22Rv1 (cell line): ENCODE measurements at regions not wholly inside any gene's neighbourhood (a gene's known extent, or its start where the extent isn't known, plus 50 kb on each side); places are given as distances from the start of the nearest gene placed in this dataset.

Source experiments
- ZFX ChIP-seq: fragments of 450-650 bp; IDR thresholded peaks from 2 replicates; pipeline ENCODE4 v1.6.1; 2017; ENCODE audit warnings: antibody characterized with exemption, borderline replicate concordance
- TF ChIP-seq, protein P1 (sequence below): fragments of 450-650 bp; IDR thresholded peaks from 2 replicates; pipeline ENCODE4 v1.5.1; 2017; ENCODE audit warnings: mild to moderate bottlenecking

DNA sequence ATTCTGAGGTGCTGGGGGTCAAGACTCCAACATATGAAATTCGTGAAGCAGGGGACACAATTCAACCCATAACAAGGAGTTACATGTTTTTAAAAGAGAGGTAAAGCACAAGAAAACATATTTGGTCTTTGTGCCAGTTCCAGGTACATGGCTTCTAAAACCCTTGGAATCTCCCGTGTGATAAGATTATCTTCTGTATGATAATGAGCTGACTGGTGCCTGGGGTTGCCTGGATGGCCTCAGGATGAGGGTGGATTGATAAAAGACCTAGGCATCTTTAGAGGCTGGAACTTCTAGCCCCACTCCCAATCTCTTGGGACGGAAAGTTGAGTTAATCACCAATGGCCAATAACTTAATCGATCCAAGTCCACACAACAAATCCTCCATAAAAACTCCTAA is 87.0 kb downstream of the FAM217A start:
- TF ChIP-seq, protein P1, sequence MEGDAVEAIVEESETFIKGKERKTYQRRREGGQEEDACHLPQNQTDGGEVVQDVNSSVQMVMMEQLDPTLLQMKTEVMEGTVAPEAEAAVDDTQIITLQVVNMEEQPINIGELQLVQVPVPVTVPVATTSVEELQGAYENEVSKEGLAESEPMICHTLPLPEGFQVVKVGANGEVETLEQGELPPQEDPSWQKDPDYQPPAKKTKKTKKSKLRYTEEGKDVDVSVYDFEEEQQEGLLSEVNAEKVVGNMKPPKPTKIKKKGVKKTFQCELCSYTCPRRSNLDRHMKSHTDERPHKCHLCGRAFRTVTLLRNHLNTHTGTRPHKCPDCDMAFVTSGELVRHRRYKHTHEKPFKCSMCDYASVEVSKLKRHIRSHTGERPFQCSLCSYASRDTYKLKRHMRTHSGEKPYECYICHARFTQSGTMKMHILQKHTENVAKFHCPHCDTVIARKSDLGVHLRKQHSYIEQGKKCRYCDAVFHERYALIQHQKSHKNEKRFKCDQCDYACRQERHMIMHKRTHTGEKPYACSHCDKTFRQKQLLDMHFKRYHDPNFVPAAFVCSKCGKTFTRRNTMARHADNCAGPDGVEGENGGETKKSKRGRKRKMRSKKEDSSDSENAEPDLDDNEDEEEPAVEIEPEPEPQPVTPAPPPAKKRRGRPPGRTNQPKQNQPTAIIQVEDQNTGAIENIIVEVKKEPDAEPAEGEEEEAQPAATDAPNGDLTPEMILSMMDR: no peak
- TF ChIP-seq ZFX: no peak
